Head of caudate nucleus (tissue), 42 donors: ENCODE measurements at regions not wholly inside any gene's neighbourhood (a gene's known extent, or its start where the extent isn't known, plus 50 kb on each side); places are given as distances from the start of the nearest gene placed in this dataset.
A peak's percentile ranks its signal among the peaks of the same experiment; 100 is the strongest.

Source experiments
- DNase-seq, 42 donors: peaks; one replicate each; pipeline versions ENCODE4 v3.0.0 to v3.0.0-alpha.2; 2020 to 2021; ENCODE audit warnings: mixed read lengths in 7 of 42
- intact Hi-C: fragments of 100-400 bp; cut with DNase I; formaldehyde crosslinking; loops from one replicate; pipeline ENCODE4 v1.15.0; 2022

DNA sequence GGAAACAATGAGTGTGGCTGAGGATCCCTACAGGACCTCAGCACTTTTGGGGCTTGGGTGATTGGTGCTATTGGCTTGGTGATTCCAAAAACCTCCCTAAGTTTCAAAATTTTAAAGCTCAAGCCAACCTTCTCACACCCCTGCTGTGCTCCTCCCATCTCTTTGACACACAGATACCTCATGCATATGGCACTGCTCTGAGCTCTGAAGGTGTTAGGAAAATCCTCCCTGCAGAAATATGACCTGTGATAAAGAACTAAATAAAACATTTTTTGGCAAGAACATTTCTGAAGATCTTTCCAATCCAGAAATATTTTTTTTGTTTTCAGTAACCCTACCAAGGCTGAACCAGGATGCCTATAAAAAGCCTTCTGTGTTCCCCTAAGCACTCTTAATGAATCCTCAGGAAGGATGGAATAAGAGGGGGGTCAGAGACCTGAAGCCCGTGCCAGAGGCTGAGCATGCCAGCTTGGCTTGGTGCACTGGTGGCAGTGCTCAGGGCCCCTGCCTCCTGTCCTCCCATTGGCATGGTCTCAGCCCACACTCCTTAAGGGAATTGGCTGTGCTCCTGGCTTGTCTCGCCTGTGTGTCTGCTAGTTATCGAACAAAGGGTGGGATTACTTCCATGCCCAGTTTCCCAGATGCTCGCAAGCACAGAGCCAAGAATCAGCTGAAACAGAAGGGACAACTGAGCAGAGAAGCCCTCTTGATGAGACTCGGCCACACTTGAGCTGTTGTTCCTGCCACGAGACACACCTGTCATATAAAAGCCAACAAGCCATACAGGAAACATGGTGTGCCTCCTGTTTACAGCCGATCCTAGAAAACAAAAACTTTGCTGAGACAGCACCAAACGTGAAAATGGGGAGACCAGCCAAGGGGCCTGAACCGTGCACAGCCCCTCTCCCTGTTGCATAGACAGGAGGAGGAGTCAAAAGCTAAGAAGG, 132.7 kb upstream of the EEA1 start:
- intact Hi-C loops: no loop called here
- peak; percentile 4 to 66 (median 42) for DNase-seq

DNA sequence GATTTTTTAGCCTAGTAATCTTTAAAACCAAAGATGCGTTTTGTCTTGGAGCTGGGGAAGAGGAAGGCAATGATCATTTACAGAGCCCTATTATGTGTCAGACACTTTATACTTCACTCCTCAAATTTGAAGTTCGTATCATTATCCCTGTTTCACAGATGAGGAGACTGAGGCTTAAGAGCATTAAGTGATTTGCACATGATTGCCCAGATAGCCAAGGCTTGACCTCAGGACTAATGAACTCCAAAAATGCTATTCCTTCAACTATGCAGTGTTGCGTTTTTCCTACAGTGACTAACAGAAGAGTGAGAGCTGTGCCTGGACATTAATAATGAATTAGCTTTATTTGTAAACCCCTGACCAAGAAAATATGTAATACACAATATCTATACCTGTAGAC, 136.8 kb upstream of the EEA1 start:
- no peak for DNase-seq
- intact Hi-C loops: no loop called here

DNA sequence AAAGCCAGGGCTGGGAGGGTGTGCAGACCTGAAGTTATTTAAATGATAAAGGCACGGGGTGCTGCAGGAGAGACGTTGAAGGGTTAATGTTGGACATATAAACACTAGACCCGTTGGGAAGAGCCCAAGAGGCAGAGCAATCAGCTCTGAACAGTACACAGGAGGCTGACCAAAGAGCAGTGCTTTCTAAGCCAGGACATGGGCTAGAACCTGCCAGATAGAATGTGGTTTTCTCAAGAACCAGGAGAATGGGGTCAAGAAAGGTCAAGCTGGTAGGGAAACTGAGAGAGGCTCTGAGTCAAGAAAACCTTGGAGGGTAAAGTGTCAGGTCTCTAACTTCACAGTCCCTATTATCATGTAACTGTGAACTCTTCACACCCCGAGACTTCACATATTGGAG, 143.2 kb upstream of the EEA1 start:
- no peak for DNase-seq

DNA sequence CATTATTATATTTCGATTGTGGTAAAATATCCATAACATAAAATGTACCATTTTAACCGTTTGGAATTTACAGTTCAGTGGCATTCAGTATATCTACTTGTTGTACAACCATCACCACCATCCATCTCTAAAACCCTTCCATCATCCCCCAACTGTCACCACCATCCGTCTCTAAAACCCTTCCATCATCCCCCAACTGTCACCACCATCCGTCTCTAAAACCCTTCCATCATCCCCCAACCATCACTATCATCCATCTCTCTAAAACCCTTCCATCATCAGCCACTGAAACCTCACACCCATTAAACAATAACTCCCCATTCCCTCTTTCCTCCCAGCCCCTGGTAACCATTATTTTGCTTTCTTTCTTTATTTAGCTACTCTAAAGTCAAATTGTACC, 144.2 kb upstream of the EEA1 start:
- no peak for DNase-seq
- intact Hi-C loops: no loop called here

More for the DNA sequence above, 143.2 kb upstream of the EEA1 start:
- intact Hi-C loops: no loop called here

DNA sequence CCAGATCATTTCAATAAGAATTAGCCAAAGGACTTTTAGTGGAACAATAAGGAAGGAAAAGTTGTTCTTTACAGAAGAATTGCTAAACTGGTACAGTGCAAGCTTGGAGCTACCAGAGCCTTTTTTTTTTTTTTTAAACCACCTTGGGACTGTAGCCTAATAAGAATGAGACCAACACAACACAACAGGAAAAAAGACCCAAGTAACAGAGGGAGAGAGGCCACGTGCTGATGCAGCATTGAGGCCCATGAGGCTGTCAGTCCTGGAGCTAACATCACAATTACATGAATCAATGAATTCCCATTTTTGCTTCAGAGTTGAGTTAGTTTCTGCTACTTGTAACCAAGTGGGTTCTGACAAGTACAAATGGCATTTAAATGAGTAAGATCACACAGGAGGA, 149.0 kb upstream of the EEA1 start:
- DNase-seq: no peak
- intact Hi-C loops: no loop called here

DNA sequence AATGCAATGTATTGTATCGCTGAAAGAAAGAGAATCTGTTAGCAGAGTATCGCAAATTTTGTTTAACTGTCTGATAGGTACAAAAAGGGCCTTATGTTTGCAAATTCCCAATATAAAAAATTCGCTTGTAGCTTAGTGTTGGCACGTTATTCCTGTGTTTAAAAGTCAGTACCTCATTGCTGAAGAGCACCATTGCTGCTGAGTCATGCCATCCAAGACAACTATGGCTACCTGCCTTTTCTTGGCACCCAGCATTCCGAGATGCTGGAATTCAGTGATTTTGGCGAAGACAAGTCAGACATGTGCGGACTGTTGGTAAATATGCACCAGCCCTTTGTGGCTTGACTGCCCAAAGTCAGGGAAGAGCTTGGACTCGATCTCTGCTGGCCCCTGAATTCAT, 149.5 kb upstream of the EEA1 start:
- intact Hi-C loops: no loop called here
- DNase-seq: no peak

DNA sequence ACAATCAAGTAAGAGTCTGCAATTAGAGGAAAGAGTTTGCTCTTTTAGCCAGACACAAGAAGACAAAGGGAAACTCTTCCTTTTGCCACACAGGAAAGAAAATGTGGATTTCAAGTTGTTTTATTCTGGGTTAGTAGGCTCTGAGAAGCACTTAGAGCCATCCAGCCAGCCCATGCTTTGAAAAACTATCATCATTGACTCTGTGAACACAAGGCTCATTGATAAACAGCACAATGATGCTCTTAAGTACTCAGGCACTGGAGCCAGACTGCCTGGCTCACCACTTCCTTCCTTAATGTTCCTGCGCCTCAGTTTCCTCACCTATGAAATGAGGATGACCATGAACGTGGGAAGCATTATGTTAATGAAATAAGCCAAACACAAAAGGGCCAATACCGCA, 150.2 kb upstream of the EEA1 start:
- DNase-seq: peak in 3 of 42 donors; percentile 8 to 22 (median 17)
- intact Hi-C loops: no loop called here

DNA sequence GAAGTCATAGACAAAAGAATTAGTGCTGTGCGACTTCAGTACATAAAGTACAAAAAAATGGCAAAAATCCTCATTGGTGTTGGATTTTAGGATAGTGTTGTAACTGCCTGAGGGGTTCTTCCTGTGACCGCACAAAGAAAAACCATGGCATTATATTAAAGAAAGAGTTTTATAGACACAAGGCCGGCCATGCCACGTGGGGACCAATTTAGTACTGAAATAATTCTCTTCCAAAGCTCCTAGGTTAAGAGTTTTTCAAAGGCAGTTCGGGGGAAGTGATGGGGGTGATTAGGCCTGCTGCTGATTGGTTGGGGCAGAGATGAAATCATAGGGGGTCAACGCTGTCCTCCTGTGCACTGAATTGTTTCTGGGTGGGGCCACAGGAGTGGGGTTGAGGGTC, 150.9 kb upstream of the EEA1 start:
- intact Hi-C loops: no loop called here
- no peak for DNase-seq

DNA sequence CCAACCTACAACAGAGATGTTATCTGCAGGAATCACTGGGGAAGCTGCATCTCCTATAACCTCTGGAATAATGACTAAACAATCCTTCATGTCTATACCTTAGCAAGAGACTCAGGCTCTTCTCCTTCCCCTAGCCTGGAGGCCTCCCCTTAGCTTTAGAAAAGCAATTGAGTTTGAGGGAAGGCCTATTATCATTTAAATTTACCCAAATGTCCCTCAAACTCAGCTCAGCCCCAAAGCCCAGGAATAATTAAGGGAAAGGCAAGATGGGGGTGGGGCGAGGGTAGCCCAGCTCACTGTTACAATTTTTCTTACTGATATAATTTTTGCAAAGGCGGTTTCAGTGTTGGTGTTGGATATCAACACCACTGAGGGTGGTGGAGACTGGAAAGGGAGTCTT, 151.4 kb upstream of the EEA1 start:
- no peak for DNase-seq
- intact Hi-C loops: no loop called here

DNA sequence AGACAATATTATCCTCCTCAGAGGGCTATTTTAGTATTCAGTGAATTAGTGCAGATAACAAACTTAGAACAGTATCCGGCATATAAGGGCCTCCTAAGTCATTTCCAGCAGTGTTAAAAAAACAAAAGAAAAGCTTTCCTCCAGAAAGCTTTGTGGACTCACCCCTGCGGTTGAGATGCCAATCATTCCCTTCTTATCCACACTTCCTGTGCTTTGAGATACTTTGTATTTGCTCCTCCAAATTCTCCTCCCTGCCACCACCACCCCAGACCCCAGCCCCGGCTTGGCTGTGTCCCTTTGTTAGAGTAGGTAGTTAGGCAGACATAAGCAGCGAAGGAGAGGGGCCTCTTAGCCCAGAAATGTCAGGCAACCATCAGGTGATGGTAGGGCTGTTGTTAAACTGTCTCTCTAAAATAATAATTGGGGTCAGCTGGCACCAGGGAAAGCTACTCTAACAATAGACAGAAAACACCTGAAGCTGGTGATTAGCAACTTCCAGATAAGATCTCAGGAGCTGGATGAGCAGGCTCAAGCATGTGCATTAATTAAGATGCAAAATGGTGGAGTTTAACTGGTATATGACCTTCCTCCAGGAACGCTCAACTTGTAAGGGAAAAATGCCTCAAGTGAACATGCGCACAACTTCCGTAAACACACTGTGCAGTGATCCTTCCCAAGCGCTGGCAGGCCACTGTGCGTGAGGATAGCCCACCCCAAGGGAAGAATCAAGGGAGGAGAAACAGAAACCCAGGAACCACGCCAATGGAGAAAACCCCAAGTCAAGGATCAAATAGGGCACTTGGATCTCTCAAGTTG, 152.1 kb upstream of the EEA1 start:
- no peak for DNase-seq
- intact Hi-C loops: no loop called here

DNA sequence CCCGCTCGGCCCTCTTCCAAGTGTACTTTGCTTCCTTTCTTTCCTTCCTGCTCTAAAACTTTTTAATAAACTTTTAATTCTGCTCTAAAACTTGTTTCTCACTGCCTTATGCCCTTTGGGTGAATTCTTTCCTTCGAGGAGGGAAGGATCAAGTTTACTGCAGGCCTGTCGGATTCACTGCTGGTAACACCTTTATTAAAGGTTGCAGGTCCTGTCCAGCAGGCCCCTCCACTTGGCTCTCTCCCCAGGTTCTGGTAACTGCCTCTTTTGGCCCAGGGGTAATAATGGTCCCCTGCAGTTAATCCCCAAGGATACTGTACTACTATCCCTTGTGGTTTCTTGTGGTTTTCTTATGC, 152.7 kb upstream of the EEA1 start:
- intact Hi-C loops: no loop called here
- DNase-seq: no peak

DNA sequence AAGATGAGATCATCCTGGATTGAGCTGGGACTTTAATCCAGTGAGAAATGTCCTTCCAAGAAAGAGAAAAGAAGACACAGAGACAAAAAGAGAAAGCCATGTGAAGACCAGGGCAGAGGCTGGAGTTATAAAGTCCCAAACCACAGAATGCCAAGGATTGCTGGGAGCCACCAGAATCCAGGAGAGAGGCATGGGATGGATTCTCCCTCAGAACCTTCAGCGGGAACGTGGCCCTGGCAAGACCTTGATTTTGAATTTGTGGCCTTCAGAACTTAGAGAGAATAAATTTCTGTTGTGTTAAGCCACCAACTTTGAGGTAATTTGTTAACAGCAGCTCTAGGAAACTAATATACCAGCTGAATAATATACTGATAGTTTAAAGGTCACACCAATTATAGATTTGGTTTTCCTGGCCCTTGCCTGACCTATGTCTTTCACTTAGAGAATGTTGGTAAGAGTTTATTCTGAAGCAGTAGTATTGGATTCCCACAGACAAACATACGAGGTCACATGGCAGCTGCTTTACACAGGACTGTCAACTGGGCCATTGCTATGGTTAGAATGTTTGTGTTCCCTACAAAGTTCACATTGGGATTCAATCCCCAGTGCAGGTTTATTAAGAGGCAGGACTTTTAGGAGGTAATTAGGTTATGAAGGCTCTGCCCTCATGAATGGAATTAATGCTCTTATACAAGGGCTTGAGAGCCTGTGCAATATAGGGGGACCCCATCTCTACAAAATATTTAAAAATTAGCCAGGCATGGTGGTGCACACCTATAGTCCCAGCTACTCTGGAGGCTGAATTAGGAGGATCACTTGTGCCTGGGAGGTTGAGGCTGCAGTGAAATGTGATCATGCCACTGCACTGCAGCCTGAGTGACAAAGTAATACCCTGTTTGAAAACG, 156.5 kb upstream of the EEA1 start:
- no peak for DNase-seq
- intact Hi-C loops: no loop called here

DNA sequence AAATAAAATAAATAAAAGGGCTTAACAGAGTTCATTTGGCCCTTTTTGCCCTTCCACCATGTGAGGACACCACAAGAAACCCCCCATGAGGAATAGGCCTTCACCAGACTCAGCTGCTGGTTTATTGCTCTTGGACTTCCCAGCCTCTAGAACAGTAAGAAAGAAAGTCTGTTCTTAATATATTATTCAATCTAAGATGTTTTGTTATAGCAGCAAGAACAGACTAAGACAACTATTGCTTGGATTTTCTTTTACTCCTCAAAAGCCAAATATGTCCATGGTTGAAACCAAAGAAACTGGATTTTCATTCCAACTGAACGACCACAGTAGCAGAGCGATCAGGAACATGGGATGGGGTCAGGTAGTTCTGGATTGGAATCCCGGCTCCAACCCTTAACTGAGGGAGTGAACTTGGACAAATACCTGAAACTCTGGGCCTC, 157.2 kb upstream of the EEA1 start:
- intact Hi-C loops: no loop called here

DNA sequence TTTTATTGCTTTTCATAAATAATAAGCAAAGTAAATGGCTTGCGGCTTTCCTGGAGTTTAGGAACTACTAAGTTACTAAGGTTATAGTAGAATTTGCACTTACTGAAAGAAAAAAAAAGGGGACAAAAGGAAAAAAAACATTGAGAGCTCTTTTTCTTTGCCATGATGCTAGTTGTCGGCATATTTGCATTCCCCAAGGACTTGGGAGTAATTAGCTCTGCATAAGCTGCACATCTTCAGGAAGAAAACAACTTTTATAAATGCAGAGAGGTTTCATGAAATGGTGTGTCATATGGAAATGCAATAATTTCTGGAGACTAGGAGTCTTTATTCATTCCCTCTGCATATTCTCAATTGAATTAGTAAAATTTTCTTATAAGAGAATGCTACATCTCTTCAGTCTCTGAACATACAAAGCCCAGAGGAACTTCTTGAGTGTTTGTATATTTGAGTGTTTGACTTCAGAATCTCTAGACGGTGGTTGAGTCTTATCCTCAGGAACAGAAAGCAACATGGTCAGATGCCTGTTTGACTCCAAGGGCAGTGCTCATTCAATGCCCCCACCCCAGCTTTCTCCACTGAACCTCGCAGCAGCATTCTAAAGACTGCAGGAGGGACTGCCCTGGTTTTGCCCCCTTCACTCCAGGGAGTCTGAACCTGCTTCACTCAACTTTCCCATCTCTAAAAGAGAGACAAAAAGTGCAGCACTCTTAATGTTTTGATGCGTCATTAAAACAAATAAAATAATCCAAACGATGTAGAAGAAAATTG, 158.9 kb upstream of the EEA1 start:
- no peak for DNase-seq
- intact Hi-C loops: no loop called here

More for the DNA sequence above, 157.2 kb upstream of the EEA1 start:
- DNase-seq: no peak

DNA sequence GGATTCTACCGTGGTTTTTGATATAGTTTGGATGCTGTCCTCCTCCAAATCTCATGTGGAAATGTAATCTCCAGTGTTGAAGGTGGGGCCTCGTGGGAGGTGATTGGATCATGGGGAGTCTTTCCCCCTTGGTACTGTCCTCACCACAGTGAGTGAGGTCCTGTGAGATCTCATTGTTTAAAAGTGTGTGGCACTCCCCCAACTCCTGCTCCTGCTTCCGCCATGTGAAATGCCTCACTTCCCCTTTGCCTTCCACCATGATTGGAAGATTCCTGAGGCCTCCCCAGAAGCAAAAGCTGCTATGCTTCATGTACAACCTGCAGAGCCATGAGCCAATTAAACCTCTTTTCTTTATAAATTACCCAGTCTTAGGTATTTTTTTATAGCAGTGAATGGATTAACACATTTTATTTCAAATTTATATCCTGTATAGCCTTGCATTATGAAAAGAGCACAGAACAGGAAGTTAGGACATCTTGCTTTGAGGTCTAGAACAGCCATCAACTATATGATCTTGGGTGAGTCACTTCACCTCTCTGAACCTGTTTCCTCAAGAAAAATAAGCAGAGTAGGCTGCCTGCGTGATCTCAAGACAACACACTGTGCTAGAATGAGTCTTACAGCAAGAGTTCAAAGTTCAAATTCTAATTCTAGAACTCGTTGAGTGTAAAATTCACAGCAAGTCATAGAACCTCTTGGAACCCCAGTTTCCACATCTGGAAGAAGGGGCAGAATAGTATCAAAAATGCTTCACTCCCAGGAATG, 160.9 kb upstream of the EEA1 start:
- DNase-seq: no peak
- intact Hi-C loops: no loop called here

DNA sequence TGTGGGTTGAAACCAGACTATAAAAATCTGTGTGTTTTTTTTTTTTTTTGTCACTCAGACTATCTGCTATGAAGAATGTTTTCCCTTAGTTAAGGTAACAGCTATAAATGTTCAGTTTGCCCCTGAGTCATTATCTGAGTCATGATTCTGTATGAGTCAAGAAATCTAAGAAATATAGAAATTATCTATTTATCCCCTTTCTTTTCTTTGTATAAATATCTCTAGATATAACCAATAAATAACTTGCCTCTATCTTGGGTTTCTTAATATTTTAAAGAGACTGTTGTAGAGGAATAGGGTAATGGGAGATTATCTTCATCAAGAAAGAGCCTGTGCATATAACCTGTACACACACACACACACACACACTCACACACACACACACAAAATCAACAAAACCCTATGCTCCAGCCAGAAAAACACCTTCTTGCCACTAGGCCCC, 161.7 kb upstream of the EEA1 start:
- DNase-seq: no peak

DNA sequence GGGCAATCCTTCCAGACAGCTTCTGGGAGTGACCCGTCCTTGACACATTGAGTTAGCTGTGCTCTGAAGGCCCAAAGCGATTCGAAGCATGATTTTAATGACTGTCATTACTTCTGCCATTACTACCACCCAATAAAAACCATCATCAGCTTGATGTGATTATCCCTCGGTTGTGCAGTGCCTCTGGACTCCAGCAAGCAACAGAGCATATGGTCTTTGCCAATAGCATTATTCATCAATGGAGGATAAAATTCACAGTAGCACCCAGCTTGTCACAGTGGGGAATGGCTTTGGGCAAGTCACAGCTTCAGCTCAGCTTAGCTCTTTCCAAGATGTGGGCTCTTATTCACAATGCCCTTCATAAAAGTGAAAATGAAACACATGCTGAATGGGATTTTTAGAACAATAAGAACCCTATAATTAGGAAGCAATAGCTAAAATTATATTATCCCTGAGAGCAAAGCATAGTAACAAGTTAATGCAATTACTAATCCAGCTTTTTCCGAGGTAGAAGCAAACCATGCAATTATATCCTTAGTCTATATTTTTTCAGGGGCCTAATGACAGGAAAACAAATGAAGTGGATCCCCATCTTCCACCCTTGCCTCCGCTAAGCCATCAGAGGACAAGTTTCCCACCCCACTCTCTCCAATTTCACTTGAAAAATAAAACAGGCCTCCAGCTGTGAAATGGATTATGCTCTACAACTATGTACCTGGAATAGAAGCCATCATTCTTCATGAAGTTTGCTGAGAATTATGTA, 163.0 kb upstream of the EEA1 start:
- no peak for DNase-seq
- intact Hi-C loops: no loop called here

More for the DNA sequence above, 161.7 kb upstream of the EEA1 start:
- intact Hi-C loops: no loop called here
